ENCODE measurements at regions not wholly inside any gene's neighbourhood (a gene's known extent, or its start where the extent isn't known, plus 50 kb on each side); places are given as distances from the start of the nearest gene placed in this dataset.

DNA sequence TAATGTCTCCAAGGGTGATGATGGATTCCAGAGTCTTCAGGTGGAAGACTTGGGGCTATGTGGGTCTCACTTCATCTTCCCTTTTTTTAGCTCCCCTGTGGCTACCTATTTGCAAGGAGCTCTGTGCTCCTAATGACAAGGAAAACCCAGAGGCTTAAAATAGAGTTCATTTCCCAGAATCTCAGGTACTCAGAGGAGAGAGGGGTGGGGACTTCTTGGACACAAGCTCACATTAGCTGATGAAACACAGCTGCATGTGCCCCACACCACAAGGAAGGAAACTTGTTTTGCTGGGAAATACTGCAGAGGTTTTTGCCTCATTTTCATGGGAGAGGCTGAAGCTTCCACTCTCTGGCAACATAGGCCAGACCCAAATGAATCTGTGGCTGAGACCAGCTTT, 138.6 kb upstream of the SLC1A4 start:
- in situ Hi-C loops (cut with HindIII; ENCODE audit: low sequenced_read_pairs) = no loop called here

DNA sequence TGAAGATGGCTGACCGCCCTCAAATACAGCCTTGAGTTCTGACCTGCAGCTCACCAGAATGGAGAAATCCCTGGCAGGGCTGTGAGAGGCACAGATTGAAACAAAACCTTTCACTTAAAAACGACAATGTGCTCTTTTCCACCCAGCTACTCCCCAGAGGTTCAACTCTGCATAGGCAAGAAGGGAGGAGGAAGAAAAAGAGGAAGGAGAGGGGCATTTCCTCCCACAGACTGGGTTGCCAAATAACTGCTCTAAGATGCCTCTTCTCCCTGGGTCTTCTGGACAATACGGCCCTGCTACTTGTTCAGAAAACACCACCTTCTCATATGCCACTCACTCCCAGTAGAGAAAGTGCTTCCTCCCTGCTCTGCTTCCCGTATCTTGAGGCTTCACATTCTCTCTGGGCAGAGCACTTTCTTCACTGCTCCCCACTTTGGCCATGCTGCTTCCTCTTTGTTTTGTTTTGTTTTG, 136.4 kb upstream of the SLC1A4 start:
- in situ Hi-C loops (cut with HindIII; ENCODE audit: low sequenced_read_pairs) = no loop called here

DNA sequence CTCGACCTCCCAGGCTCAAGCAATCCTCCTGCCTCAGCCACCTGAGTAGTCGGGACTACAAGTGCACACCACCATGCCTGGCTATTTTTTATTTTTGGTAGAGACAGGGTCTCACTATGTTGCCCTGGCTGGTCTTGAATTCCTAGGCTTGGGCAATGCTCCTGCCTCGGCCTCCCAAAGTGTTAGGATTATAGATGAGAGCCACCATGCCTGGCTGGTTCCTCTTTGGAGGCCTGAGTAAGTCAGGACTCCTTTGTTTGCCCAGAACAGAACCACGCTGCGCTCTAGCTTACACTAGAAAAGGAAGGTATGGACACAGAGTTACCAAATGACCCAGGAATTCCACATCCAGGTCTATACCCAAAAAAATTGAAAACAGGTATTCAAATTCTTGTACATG, 135.9 kb upstream of the SLC1A4 start:
- in situ Hi-C loops (cut with HindIII; ENCODE audit: low sequenced_read_pairs) = no loop called here

DNA sequence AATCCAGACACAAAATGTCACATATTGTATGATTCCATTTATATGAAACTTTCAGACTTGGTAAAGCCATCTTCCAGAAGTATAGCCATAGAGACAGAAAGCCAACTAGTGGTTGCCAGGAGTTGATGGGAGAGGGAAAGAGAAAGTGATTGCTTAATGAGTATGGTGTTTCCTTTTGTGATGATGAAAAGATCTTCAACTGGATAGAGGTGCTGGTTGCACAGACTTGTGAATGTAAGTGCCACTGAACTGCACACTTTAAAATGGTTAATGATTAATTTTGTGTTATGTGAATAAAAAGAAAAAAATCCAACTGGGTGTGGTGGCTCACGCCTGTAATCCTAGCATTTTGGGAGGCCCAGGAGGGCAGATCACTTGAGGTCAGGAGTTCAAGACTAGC, 135.3 kb upstream of the SLC1A4 start:
- in situ Hi-C loops (cut with HindIII; ENCODE audit: low sequenced_read_pairs) = no loop called here

DNA sequence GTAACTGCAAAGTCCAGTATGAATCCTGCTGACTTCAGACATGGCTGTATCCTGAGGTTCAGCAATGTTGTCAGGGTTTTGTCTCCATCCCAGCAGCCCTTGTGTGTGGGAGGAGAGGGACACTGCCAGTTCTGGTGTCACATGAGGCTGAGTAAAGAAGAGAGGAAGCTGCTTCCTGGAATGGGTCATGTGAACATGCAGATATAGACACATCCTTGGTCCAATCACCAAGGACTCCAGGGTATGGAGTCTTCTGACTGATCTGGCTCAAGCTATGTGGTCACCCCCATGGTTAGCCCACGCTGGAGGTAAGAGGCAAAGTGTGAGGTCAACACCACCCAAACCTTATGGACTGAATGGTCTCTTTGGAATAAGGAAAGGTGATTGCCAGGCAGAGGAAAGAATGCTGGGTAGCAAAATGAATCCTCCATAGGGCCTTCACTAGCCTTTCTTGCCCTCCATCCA, 134.4 kb upstream of the SLC1A4 start:
- in situ Hi-C loops (cut with HindIII; ENCODE audit: low sequenced_read_pairs) = no loop called here

DNA sequence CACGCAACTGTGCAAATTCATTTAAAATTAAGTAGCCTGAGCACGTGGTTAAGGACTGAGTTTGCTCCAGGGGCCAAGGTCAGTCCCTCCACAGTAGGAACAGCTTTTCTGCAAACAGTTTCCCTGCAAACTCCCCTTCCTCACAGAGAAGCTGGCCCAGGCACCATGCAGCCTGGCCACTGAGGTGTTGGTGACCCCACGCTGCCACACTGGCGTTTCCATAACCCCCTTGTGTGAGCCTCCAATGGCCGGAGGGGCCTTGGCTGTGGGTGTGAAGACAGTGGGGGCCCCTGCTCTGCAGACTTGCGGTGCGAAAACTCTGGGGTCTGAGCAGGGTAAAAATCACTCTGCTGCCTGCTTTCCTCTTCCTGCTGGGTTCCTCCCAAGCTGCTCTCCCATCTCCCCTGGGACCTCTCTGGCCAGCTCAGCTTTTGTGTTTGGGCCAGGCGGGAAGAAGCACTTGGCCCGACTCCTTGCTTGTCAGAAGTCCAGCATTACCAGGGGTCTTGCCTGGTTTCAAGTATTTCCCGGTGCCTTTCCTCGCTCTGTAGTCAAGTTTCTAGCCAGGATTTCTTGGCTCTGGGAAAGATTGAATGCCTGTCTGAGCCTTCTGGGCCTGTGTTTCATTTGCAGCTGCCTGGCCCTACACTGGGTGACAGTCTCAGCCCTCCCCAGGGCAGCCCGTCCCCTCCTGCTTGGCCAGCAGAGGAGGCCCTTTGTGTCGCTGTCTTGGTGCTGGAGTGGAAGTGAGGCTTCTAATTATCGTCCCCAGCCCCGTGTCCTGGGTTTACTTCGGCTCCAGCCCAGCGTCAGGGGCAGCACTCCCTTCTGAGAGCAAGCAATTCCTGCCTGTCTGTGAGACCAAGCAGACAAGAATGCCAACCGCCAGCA, 131.4 kb upstream of the SLC1A4 start:
- in situ Hi-C loops (cut with HindIII; ENCODE audit: low sequenced_read_pairs) = no loop called here

DNA sequence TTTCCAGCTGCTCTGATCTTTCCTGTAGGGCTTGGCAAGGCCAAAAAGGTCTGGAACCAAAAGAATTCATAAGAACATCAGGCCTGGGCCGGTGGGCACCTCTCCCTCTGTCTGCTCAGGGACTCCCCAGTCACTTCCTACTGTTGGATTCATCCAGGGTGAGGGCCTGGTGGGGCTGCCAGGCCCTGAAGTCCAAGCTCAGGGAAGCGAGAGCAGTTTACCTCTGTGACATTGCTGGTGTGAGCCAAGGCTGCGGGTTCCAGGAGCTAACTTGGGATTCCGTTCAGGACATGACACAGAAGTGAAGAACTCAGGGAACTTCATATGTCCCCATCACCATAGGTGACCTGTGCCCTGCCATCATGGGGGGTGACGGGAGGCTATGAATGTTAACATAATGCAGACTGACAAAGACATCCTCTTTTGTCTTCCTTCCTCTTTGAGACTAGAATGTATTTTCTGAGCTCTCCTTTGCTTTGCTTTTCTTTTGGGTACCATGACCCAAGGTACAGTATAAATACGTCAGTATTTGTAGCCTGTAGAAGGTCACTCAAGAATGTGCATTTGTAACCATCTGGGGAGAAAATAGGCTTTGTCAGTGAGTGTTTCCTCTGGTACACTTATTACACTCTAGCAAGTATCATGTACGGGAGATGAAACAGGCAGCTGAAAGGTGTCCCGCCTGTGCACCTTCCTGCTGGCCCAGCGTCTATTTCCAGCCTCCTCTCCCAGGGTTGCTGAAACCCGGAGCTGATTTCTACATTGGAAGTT, 130.5 kb upstream of the SLC1A4 start:
- in situ Hi-C loops (cut with HindIII; ENCODE audit: low sequenced_read_pairs) = no loop called here

DNA sequence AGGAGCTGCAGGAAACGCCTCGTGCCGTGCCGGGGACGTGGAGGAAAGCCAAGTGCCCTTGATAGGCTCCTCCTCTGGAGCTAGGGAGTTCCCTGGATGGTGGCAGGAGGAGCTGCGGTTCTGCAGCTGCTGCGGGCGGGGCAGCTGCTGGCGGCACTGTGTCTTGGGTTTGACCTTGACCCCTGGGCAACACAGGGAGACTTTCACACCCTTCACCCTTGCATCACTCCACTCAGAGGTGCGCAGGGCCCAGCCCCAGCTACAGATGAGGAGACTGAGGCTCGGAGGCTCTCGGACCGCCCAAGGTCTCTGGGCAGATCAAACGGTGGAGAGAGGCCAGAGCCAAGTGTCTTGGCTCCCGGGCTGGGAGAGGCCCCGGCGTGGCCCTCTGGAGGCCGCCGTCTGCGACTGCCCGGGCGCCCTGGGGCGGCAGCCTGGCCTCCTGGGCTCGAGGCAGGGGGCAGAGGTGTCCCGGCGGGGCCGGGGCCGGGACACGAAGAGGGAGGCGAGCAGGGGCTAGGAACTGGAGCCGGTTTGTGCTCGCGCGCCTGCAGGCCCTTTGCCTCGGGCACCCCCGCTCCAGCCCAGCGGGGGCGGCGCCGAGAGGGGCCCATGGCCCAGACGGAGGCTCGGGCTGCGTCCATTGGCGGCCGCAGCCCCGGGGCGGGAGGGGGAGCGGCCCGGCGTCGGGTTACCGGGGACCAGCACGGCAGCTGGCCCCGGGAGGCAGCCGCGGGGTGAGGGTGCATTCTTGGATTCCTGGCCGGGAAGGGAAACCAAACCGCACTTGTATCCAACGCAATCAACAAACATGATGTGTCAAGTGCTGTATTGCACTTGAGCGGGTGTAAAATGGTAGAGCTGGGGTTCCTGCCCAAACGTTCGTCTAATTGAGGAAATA, 129.6 kb upstream of the SLC1A4 start:
- in situ Hi-C loops (cut with HindIII; ENCODE audit: low sequenced_read_pairs) = no loop called here

DNA sequence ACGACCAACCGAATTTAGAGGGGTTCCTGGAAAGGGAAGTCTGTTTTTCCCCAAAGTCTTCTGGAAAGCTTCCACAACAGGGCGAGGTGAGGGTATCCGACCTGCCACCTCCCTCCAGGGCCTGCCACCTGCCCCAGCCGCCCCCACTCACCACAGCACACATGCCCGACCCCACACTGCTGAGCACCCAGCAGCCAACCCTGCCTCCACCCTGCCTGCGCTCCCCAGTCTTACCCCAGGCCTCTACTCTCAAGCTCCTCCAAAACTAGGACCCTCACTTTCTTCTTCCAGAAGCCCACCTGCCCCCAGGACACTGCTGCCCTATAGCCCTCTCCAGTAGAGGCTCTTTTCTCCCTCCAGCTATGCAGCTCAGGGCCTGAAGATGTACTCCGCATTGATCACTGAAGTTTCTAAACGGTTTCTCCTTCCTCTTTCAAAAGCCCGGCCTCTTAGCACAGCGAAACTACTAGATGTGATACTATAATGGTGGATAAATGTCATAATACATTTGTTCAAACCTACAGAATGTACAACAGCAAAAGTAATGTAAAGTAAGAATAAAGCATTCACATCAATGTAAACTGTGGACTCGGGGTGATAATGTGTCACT, 128.8 kb upstream of the SLC1A4 start:
- in situ Hi-C loops (cut with HindIII; ENCODE audit: low sequenced_read_pairs) = no loop called here

DNA sequence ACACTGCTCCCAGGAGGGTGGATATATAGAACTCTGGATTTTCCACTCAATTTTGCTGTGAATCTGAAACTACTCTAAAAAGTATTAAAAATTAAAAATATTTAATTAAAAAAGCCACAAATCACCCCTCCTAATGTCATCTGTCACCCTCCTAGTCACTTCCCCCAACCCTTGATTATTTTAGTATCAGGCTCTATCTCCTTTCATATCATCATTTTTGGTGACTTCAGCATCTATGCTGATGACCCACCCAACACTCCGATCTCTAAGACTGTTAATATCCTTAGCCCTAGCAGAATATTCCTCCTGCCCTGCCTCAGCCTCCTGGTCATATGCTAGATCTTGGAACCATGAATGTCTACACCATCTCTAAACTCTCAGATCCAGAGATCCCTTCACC, 128.3 kb upstream of the SLC1A4 start:
- in situ Hi-C loops (cut with HindIII; ENCODE audit: low sequenced_read_pairs) = no loop called here

DNA sequence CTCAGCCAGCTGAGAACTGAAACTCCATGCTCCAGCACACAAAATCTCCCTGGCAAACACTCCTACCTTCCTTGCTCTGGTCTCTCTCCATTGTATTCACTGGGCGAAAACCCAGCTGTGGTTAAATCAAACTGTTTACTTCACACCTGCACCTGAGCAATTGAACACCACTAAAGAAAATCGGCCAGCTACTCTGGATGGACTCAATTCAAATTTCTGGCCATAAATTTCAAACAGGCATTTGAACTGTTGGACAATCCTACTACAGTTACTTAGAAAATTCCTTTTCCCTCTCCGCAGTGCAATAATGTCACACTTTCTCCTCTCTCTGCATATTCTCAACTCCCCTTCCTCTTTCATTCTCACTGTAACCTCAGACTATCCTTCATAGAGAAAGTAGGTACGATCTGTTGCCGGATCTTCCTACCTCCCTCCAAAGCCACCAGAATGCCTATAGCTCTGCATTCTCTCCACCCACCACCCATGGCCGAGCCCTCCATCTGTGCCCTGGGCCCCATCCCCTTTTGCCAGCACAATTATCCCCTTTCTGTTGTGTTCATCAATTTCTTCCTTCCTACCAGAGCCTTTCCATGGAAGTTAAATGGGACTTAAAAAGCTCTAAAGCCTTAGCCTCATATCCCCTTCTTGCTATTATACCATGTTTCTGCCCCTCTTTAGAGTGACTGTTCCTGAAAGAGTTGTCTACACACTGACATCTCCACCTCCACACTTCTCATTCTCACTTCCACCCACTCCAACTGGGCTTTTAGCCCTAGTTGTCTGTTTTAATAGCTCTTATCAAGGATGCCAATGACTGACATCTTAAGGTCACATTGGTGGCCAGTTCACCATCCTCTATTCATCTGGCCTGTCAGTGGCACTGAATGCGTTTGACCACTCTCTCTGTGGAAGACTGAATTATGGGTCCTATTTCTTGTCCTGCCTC, 127.5 kb upstream of the SLC1A4 start:
- in situ Hi-C loops (cut with HindIII; ENCODE audit: low sequenced_read_pairs) = no loop called here

DNA sequence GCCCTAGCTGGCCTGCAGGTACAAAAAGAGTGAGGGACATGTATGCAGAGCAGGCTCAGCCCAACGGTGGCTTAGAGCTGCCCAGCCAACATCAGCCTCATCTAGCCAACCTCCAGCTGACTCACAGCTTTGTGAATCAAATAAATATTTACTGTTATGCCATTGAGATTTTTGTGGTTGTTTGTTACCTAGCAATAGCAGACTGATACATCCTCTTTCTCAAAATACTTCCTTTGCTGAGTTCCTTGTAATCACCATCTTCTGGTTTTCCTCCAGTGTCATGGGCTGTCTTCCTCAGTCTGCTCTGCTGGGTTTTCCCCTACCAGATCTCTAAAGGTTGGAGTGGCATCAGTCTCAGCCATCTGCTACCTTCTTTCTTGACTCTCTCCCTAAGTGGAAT, 126.6 kb upstream of the SLC1A4 start:
- in situ Hi-C loops (cut with HindIII; ENCODE audit: low sequenced_read_pairs) = no loop called here

DNA sequence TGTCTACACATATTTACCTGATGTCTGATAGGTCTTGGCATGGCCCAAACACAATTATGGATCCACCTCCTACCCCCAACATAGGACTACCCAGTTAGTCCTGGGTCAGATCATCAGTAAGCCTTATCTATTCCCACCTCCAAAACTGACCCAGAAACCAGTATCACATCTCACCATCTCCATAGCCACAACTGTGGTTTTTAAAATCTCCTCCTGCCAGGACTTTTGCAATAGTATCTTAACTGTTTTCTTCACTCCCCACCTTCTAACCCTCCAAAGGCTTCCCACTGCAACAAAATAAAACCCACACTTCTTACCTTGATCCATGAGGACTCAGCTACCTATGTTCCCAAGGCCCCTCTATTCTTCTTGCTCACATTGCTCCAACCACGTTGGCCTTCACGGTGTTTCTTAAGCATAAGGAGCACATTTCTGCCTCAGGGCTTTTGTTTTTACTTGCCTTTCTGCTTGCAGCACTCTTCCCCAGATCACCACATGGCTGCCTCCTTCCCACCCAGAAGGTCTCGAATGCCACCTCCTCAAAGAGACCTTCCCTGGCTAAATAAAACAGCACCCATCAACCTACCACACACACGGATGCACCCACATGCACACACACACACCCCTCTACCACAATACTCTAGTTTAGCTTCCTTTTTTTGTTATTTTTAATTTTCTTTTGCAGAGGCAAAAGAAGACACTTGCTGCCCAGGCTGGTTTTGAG, 125.9 kb upstream of the SLC1A4 start:
- in situ Hi-C loops (cut with HindIII; ENCODE audit: low sequenced_read_pairs) = no loop called here

DNA sequence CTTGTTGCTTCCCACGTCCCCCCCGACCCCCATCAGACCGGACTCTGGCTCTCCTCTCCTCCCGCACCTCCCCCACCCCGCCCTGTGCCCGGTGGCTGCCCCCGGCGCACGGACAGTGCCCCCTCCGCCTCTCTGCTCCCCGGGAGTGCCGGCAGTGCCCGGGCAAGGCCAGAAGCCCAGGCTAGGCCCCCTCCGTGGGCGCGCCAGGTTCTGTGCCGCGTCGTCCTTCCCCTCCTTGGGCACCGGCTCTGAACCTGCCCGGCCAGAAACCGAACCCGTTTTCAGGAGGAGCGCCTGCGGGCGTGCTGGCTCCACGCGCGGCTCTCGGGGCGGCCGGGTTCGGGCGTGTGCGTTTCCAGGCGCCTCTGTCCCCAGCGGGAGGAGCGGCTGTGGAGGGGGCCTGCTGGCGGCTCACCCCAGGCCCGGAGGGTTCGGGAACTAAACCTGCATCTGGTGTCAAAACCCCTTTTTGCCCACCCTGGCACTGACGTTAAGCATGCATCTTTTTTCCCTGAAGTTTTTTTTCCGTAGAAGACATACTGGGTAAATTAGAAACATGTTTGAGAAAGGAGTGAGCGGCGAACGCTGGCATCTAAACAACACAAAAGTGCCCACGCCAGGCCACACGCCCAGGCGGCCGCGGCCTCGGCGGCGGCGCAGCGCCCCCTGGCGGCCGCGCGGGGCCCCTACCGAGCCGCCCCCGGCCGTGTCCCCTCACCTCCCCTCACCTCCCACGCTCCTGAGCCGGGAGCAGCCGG, 123.9 kb upstream of the SLC1A4 start:
- in situ Hi-C loops (cut with HindIII; ENCODE audit: low sequenced_read_pairs) = no loop called here

DNA sequence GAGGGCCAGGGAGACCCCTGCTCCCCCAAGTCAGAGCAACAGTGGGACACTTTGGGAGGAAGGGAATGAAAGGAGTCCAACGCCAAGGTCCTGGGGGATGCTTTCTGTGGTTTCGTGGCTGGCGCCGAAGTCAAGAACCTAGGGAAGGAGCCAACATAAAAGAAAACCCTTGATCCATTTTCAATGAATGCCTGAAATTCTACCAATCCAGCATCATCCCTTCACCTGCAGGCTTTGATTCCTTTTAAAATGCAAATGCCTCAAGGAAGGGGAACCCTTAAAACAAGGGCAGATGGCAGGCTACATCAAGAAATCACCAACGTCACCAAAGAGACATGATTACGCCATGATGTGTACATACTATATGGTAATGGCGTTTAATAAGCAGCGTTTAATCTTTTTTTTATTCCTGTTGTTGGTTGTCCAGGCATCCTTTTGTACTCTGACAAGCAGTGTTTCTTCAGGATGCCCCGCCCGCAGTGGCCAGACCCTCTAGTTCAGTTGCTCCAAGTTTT, 123.3 kb upstream of the SLC1A4 start:
- in situ Hi-C loops (cut with HindIII; ENCODE audit: low sequenced_read_pairs) = no loop called here

DNA sequence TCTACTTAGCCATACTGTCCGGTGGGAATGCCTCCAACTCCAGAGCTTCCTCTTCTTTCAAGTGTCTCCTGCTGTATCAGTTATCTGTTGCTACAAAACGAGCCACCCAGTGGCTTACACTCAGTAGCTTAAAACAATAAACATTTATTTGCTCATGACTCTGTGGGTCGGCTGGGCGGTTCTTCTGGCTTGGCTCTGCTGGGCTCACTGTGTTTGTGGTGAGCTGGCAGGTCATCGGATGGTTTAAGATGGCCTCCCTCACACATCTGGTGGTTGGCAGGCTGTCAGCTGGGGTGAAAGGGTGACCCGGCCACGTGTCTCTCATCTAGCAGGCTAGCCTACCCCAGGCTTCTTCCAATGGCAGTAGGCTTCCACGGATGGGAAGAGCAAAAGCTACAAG, 122.4 kb upstream of the SLC1A4 start:
- in situ Hi-C loops (cut with HindIII; ENCODE audit: low sequenced_read_pairs) = no loop called here

DNA sequence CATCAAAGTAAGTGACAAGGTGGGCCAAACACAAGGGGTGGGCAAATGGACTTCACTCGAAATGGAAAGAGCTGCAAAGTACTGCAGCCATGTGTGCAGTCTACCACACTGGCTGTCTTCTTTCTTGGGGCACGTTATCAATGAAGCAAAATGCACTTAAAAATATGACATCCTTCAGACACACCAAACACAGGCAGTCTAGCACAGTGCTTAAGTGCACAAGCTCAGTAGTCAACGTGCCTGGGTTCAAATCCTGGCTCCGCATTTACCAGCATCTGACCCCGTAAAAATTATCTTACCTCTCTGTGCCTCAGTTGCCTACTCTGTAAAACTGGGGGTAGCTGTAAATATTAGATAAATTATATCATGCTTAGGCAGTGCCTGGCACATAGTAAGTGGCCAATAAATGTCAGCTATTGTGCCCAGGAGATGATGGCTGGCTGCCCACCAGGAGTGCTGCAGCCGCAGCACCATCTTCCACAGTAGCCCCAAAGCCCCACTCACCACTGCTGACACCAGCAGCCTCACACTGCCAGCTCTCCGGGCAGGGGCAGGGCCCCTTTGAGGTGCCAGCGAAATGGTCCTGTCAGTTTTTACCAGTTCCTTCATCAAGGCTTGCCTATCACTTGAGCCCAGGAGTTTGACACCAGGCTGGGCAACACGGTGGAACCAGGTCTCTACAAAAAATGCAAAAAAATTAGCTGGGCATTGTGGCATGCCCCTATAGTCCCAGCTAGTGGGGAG, 121.8 kb upstream of the SLC1A4 start:
- in situ Hi-C loops (cut with HindIII; ENCODE audit: low sequenced_read_pairs) = no loop called here

All from DLD1 (cell line).